ENCODE measurements at regions not wholly inside any gene's neighbourhood (a gene's known extent, or its start where the extent isn't known, plus 50 kb on each side); places are given as distances from the start of the nearest gene placed in this dataset.

GRCh38 chr2:59076079-59076619, 835.0 kb upstream of the FANCL start:
- Histone ChIP-seq H3K27ac (ENCODE audit: low read depth, low read length) (no peak overlapping the region), H3K4me1 (ENCODE audit: control insufficient read depth, insufficient read depth, low read length) (no peaks in the 10 kb centered on the region), H3K27me3 (ENCODE audit: control insufficient read depth, insufficient read depth, low read length, poor library complexity, severe bottlenecking) (no peaks in the 10 kb centered on the region), H3K9ac (ENCODE audit: extremely low read depth, low read length, poor library complexity, severe bottlenecking) (no peak overlapping the region), H3K36me3 (ENCODE audit: control insufficient read depth, insufficient read depth, low read length) (no peaks in the 10 kb centered on the region), H3K4me3 (ENCODE audit: low read length) (no peak overlapping the region), H3K9me3 (ENCODE audit: control insufficient read depth, low read length) (peaks cover 4% of the 10 kb centered on the region)
- no peaks in the 10 kb centered on the region for H3K36me3 Mint-ChIP-seq (ENCODE audit: low read depth)
- DNase-seq, result no peak
- no peaks in the 10 kb centered on the region for H3K27me3 Mint-ChIP-seq (ENCODE audit: insufficient read depth)
- H3K4me1 Mint-ChIP-seq, result peaks cover 6% of the 10 kb centered on the region
- H3K4me3 Mint-ChIP-seq, result no peak overlapping the region
- no peak for TF ChIP-seq CTCF (conservative IDR thresholded peaks at IDR 0.05)
- no peak overlapping the region for H3K27ac Mint-ChIP-seq
- H3K9me3 Mint-ChIP-seq, result peaks cover 6% of the 10 kb centered on the region
- 73 to 87% methylated on average over 3 of the region's 5 CpGs for WGBS, 2 experiments (ENCODE audit: insufficient coverage in 1 of 2, insufficient read length in 1 of 2)

- no peaks in the 10 kb centered on the region for H3K27me3 ChIP-seq (ENCODE audit: control insufficient read depth, insufficient read depth, low read length, poor library complexity, severe bottlenecking)
- DNase-seq, result no peak
- Mint-ChIP-seq H3K9me3 (peaks cover 6% of the 10 kb centered on the region), H3K36me3 (ENCODE audit: low read depth) (no peaks in the 10 kb centered on the region), H3K4me3 (no peak overlapping the region), H3K27ac (no peak overlapping the region), H3K27me3 (ENCODE audit: insufficient read depth) (no peaks in the 10 kb centered on the region), H3K4me1 (peaks cover 6% of the 10 kb centered on the region)
- H3K36me3 ChIP-seq (ENCODE audit: control insufficient read depth, insufficient read depth, low read length), result no peaks in the 10 kb centered on the region
- no peak overlapping the region for H3K9ac ChIP-seq (ENCODE audit: extremely low read depth, low read length, poor library complexity, severe bottlenecking)
- no peak overlapping the region for H3K4me3 ChIP-seq (ENCODE audit: low read length)
- no peak for TF ChIP-seq CTCF (conservative IDR thresholded peaks at IDR 0.05)
- no peaks in the 10 kb centered on the region for H3K4me1 ChIP-seq (ENCODE audit: control insufficient read depth, insufficient read depth, low read length)
- H3K9me3 ChIP-seq (ENCODE audit: control insufficient read depth, low read length), result peaks cover 4% of the 10 kb centered on the region
- WGBS, 2 experiments (ENCODE audit: insufficient coverage in 1 of 2, insufficient read length in 1 of 2), result 95% methylated on average over 2 of the region's 3 CpGs; no CpG with 5 or more reads in 1 of the 2 experiments
- no peak overlapping the region for H3K27ac ChIP-seq (ENCODE audit: low read depth, low read length)
These were observed 832.9 kb upstream of the FANCL start for GRCh38 chr2:59074071-59074470.

GRCh38 chr2:59073286-59073685, 832.2 kb upstream of the FANCL start:
- Histone ChIP-seq H3K27ac (ENCODE audit: low read depth, low read length) (no peak overlapping the region), H3K9ac (ENCODE audit: extremely low read depth, low read length, poor library complexity, severe bottlenecking) (no peak overlapping the region), H3K9me3 (ENCODE audit: control insufficient read depth, low read length) (peaks cover 4% of the 10 kb centered on the region), H3K4me1 (ENCODE audit: control insufficient read depth, insufficient read depth, low read length) (no peaks in the 10 kb centered on the region), H3K4me3 (ENCODE audit: low read length) (no peak overlapping the region), H3K36me3 (ENCODE audit: control insufficient read depth, insufficient read depth, low read length) (no peaks in the 10 kb centered on the region), H3K27me3 (ENCODE audit: control insufficient read depth, insufficient read depth, low read length, poor library complexity, severe bottlenecking) (no peaks in the 10 kb centered on the region)
- Mint-ChIP-seq H3K9me3 (peaks cover 6% of the 10 kb centered on the region), H3K4me1 (peaks cover 6% of the 10 kb centered on the region), H3K27ac (no peak overlapping the region), H3K36me3 (ENCODE audit: low read depth) (no peaks in the 10 kb centered on the region), H3K4me3 (no peak overlapping the region), H3K27me3 (ENCODE audit: insufficient read depth) (no peaks in the 10 kb centered on the region)
- no peak for DNase-seq
- 92 to 95% methylated on average over 6 of the region's 6 CpGs for WGBS, 2 experiments (ENCODE audit: insufficient coverage in 1 of 2, insufficient read length in 1 of 2)
- no peak for TF ChIP-seq CTCF (conservative IDR thresholded peaks at IDR 0.05)

Data from endodermal cell (in vitro differentiated cells).